Neural progenitor cell (in vitro differentiated cells): ENCODE measurements at regions not wholly inside any gene's neighbourhood (a gene's known extent, or its start where the extent isn't known, plus 50 kb on each side); places are given as distances from the start of the nearest gene placed in this dataset. TPM values are rescaled to one million over a fixed set of nuclear protein-coding genes. Genes with fewer than 3 reads are reported as not detected.

ENCODE experiments used
- DNase-seq: peaks from one replicate; pipeline ENCODE4 v3.0.0-alpha.2; 2016; ENCODE audit warnings: low spot score
- H2AFZ ChIP-seq: fragments of 200-600 bp; sonication (generic); replicated peaks from 2 replicates; pipeline ENCODE4 v1.6.1; 2016; ENCODE audit warnings: antibody characterized with exemption
- H3F3A ChIP-seq: fragments of 200-600 bp; sonication (generic); 2 replicates; pipeline ENCODE4 v1.6.1; 2016; ENCODE audit warnings: antibody characterized with exemption, low read depth
- H3K27ac ChIP-seq: fragments of 200-600 bp; sonication (generic); 2 replicates; pipeline ENCODE4 v1.5.1; 2016; ENCODE audit warnings: mild to moderate bottlenecking
- H3K27me3 ChIP-seq: fragments of 200-600 bp; sonication (generic); 2 replicates; pipeline ENCODE4 v1.6.1; 2016; ENCODE audit warnings: mild to moderate bottlenecking, moderate library complexity
- H3K36me3 ChIP-seq: fragments of 200-600 bp; sonication (generic); 2 replicates; pipeline ENCODE4 v1.5.1; 2016
- H3K4me1 ChIP-seq: fragments of 200-600 bp; sonication (generic); 2 replicates; pipeline ENCODE4 v1.6.1; 2016; ENCODE audit warnings: mixed run types
- H3K4me2 ChIP-seq: fragments of 200-600 bp; sonication (generic); 2 replicates; pipeline ENCODE4 v1.6.1; 2016
- H3K4me3 ChIP-seq: fragments of 200-600 bp; sonication (generic); 2 replicates; pipeline ENCODE4 v1.5.1; 2016
- H3K79me2 ChIP-seq: fragments of 200-600 bp; sonication (generic); 2 replicates; pipeline ENCODE4 v1.6.1; 2016; ENCODE audit warnings: low read depth
- H3K9ac ChIP-seq: fragments of 200-600 bp; sonication (generic); 2 replicates; pipeline ENCODE4 v1.6.1; 2016
- H3K9me3 ChIP-seq: fragments of 200-600 bp; sonication (generic); 2 replicates; pipeline ENCODE4 v1.5.1; 2016; ENCODE audit warnings: low read depth
- H4K20me1 ChIP-seq: fragments of 200-600 bp; sonication (generic); 2 replicates; pipeline ENCODE4 v1.6.1; 2016; ENCODE audit warnings: low read depth
- H3K27ac Mint-ChIP-seq: 3 replicates; pipeline ENCODE4 v1.8.0; 2021; ENCODE audit warnings: mixed read lengths
- H3K27me3 Mint-ChIP-seq: 2 replicates; pipeline ENCODE4 v1.8.0; 2022; ENCODE audit warnings: low read depth, mild to moderate bottlenecking, inconsistent platforms, moderate library complexity, mixed read lengths; ENCODE audit not compliant: insufficient read depth
- H3K36me3 Mint-ChIP-seq: 3 replicates; pipeline ENCODE4 v1.8.0; 2021; ENCODE audit warnings: mixed read lengths
- H3K4me1 Mint-ChIP-seq: 3 replicates; pipeline ENCODE4 v1.8.0; 2021; ENCODE audit warnings: mixed read lengths
- H3K4me3 Mint-ChIP-seq: 3 replicates; pipeline ENCODE4 v1.8.0; 2021; ENCODE audit warnings: mild to moderate bottlenecking, moderate library complexity, mixed read lengths
- H3K9me3 Mint-ChIP-seq: 3 replicates; pipeline ENCODE4 v1.8.0; 2020; ENCODE audit warnings: mixed read lengths
- CTCF ChIP-seq: fragments of 200-600 bp; sonication (generic); IDR thresholded peaks from 2 replicates; pipeline ENCODE4 v1.5.1; 2017; ENCODE audit warnings: antibody characterized with exemption, mild to moderate bottlenecking
- EZH2 ChIP-seq: fragments of 200-600 bp; sonication (generic); IDR thresholded peaks from 2 replicates; pipeline ENCODE4 v1.6.1; 2017; ENCODE audit warnings: antibody characterized with exemption, mild to moderate bottlenecking, moderate library complexity
- EZH2phosphoT487 ChIP-seq: fragments of 200-600 bp; sonication (generic); IDR thresholded peaks from 2 replicates; pipeline ENCODE4 v1.6.1; 2017; ENCODE audit warnings: antibody characterized with exemption
- small RNA-seq: library from RNA; depleted of rRNA; stranded (forward); fragments of <200 nt; gene quantifications from one replicate; pipeline ENCODE3, GENCODE V24; 2015

DNA sequence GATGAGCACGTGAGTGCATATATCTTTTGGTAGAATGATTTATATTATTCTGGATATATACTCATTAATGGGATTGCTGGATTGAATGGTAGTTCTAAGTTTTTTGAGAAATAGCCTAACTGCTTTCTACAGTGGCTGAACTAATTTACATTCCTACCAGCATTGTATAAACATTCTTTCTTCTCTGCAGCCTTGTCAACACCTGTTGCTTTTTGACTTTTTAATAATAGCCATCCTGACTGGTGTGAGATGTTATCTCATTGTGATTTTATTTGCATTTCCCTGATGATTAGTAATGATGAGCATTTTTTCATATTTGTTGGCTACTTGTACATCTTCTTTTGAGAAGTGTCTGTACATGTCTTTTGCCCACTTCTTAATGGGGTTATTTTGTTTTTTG is 116.3 kb downstream of the ADTRP start:
- H3K4me3 Mint-ChIP-seq = no peak overlapping the region
- no peak overlapping the region for H3K27ac Mint-ChIP-seq
- no peaks in the 10 kb centered on the region for H3K36me3 Mint-ChIP-seq
- Histone ChIP-seq H3K4me2 (no peak overlapping the region), H3K27me3 (no peaks in the 10 kb centered on the region), H3K79me2 (no peaks in the 10 kb centered on the region), H4K20me1 (no peaks in the 10 kb centered on the region), H3K9me3 (no peaks in the 10 kb centered on the region), H3F3A (peaks cover 2% of the 10 kb centered on the region), H3K36me3 (no peaks in the 10 kb centered on the region), H3K27ac (no peak overlapping the region), H2AFZ (no peak overlapping the region), H3K4me3 (no peak overlapping the region), H3K9ac (no peak overlapping the region), H3K4me1 (no peaks in the 10 kb centered on the region)
- DNase-seq = no peak
- TF ChIP-seq EZH2phosphoT487 (no peak), EZH2 (no peak), CTCF (no peak)
- H3K4me1 Mint-ChIP-seq = peaks cover 1% of the 10 kb centered on the region
- peaks cover 3% of the 10 kb centered on the region for H3K27me3 Mint-ChIP-seq
- H3K9me3 Mint-ChIP-seq = no peaks in the 10 kb centered on the region

GRCh38 chr6:11663519-11663918 is 115.1 kb downstream of the ADTRP start:
- Histone ChIP-seq H3K4me1 (no peaks in the 10 kb centered on the region), H2AFZ (no peak overlapping the region), H3K4me3 (no peak overlapping the region), H3F3A (no peaks in the 10 kb centered on the region), H3K27me3 (no peaks in the 10 kb centered on the region), H3K79me2 (no peaks in the 10 kb centered on the region), H4K20me1 (no peaks in the 10 kb centered on the region), H3K36me3 (no peaks in the 10 kb centered on the region), H3K9ac (no peak overlapping the region), H3K9me3 (no peaks in the 10 kb centered on the region), H3K27ac (no peak overlapping the region), H3K4me2 (no peak overlapping the region)
- DNase-seq = no peak
- no peak overlapping the region for H3K27ac Mint-ChIP-seq
- no peak overlapping the region for H3K4me3 Mint-ChIP-seq
- TF ChIP-seq CTCF = no peak
- no peak for TF ChIP-seq EZH2phosphoT487
- no peak for TF ChIP-seq EZH2
- H3K27me3 Mint-ChIP-seq = peaks cover 3% of the 10 kb centered on the region
- H3K4me1 Mint-ChIP-seq = no peaks in the 10 kb centered on the region
- no peaks in the 10 kb centered on the region for H3K9me3 Mint-ChIP-seq
- H3K36me3 Mint-ChIP-seq = no peaks in the 10 kb centered on the region

Small RNA genes in the stretch of these regions (small RNA-seq; reads per million reads assigned to genes)
- gene RF00017 = not detected
